ENCODE measurements at regions not wholly inside any gene's neighbourhood (a gene's known extent, or its start where the extent isn't known, plus 50 kb on each side); places are given as distances from the start of the nearest gene placed in this dataset.

GRCh38 chr4:164428561-164428960 is 325.4 kb upstream of the SMIM31 start:
- no TSS peak for BruUV-seq (replicated peaks)
- CTCF ChIA-PET (ENCODE audit: unreplicated experiment), result no interaction called here
- intact Hi-C loops (cut with micrococcal nuclease; ENCODE audit: unreplicated experiment), result no loop called here

GRCh38 chr4:164438321-164438720 is 315.6 kb upstream of the SMIM31 start:
- H3K4me3 ChIP-seq (ENCODE audit: low read depth, low read length, poor library complexity, severe bottlenecking), result no peak overlapping the region
- CTCF ChIA-PET (ENCODE audit: unreplicated experiment), result no interaction called here
- no peak for DNase-seq (ENCODE audit: low spot score)
- H3K9me3 ChIP-seq (ENCODE audit: low read length), result no peaks in the 10 kb centered on the region
- H3K9me2 ChIP-seq (ENCODE audit: insufficient read depth, low read length), result no peaks in the 10 kb centered on the region
- TF ChIP-seq EZH2phosphoT487 (IDR thresholded peaks at IDR 0.05; ENCODE audit: borderline replicate concordance, low read depth, low read length) (no peak), CTCF (conservative IDR thresholded peaks at IDR 0.05; ENCODE audit: low read length) (no peak)
- H3K36me3 ChIP-seq (ENCODE audit: insufficient read depth, low read length), result no peaks in the 10 kb centered on the region
- no peaks in the 10 kb centered on the region for H3K79me2 ChIP-seq (ENCODE audit: insufficient read depth, low read depth, low read length)
- intact Hi-C loops (cut with micrococcal nuclease; ENCODE audit: unreplicated experiment), result no loop called here
- no peak overlapping the region for H3K4me2 ChIP-seq (ENCODE audit: low read length)
- H4K20me1 ChIP-seq (ENCODE audit: insufficient read depth, low read length), result no peaks in the 10 kb centered on the region
- POLR2A ChIA-PET, result no interaction called here
- BruUV-seq (replicated peaks), result no TSS peak
- no peak overlapping the region for H2AFZ ChIP-seq (ENCODE audit: low read length)
- no peaks in the 10 kb centered on the region for H3K4me1 ChIP-seq (ENCODE audit: insufficient read depth, low read length, poor library complexity, severe bottlenecking)
- H3K27ac ChIP-seq (ENCODE audit: low read depth, low read length, poor library complexity, severe bottlenecking), result no peak overlapping the region

More at GRCh38 chr4:164428561-164428960, 325.4 kb upstream of the SMIM31 start:
- H3K9me2 ChIP-seq (ENCODE audit: insufficient read depth, low read length), result no peaks in the 10 kb centered on the region
- H3K4me1 ChIP-seq (ENCODE audit: insufficient read depth, low read length, poor library complexity, severe bottlenecking), result no peaks in the 10 kb centered on the region
- TF ChIP-seq EZH2phosphoT487 (IDR thresholded peaks at IDR 0.05; ENCODE audit: borderline replicate concordance, low read depth, low read length) (no peak), CTCF (conservative IDR thresholded peaks at IDR 0.05; ENCODE audit: low read length) (no peak)
- H4K20me1 ChIP-seq (ENCODE audit: insufficient read depth, low read length), result no peaks in the 10 kb centered on the region
- H3K27ac ChIP-seq (ENCODE audit: low read depth, low read length, poor library complexity, severe bottlenecking), result no peak overlapping the region
- no peak overlapping the region for H3K4me3 ChIP-seq (ENCODE audit: low read depth, low read length, poor library complexity, severe bottlenecking)
- no peak overlapping the region for H3K4me2 ChIP-seq (ENCODE audit: low read length)
- POLR2A ChIA-PET, result no interaction called here
- no peaks in the 10 kb centered on the region for H3K36me3 ChIP-seq (ENCODE audit: insufficient read depth, low read length)
- DNase-seq (ENCODE audit: low spot score), result no peak
- no peaks in the 10 kb centered on the region for H3K9me3 ChIP-seq (ENCODE audit: low read length)
- H2AFZ ChIP-seq (ENCODE audit: low read length), result no peak overlapping the region
- H3K79me2 ChIP-seq (ENCODE audit: insufficient read depth, low read depth, low read length), result no peaks in the 10 kb centered on the region

- no peak overlapping the region for H2AFZ ChIP-seq (ENCODE audit: low read length)
- no peak for DNase-seq (ENCODE audit: low spot score)
- no peak overlapping the region for H3K27ac ChIP-seq (ENCODE audit: low read depth, low read length, poor library complexity, severe bottlenecking)
- H3K4me2 ChIP-seq (ENCODE audit: low read length), result no peak overlapping the region
- no TSS peak for BruUV-seq (replicated peaks)
- H3K9me3 ChIP-seq (ENCODE audit: low read length), result no peaks in the 10 kb centered on the region
- no peaks in the 10 kb centered on the region for H3K79me2 ChIP-seq (ENCODE audit: insufficient read depth, low read depth, low read length)
- ChIA-PET POLR2A (no interaction called here), CTCF (ENCODE audit: unreplicated experiment) (no interaction called here)
- no peaks in the 10 kb centered on the region for H4K20me1 ChIP-seq (ENCODE audit: insufficient read depth, low read length)
- H3K4me1 ChIP-seq (ENCODE audit: insufficient read depth, low read length, poor library complexity, severe bottlenecking), result no peaks in the 10 kb centered on the region
- no peaks in the 10 kb centered on the region for H3K36me3 ChIP-seq (ENCODE audit: insufficient read depth, low read length)
- no peak overlapping the region for H3K4me3 ChIP-seq (ENCODE audit: low read depth, low read length, poor library complexity, severe bottlenecking)
- no peaks in the 10 kb centered on the region for H3K9me2 ChIP-seq (ENCODE audit: insufficient read depth, low read length)
- TF ChIP-seq EZH2phosphoT487 (IDR thresholded peaks at IDR 0.05; ENCODE audit: borderline replicate concordance, low read depth, low read length) (no peak), CTCF (conservative IDR thresholded peaks at IDR 0.05; ENCODE audit: low read length) (no peak)
- intact Hi-C loops (cut with micrococcal nuclease; ENCODE audit: unreplicated experiment), result no loop called here
These were observed 314.9 kb upstream of the SMIM31 start for GRCh38 chr4:164439037-164439436.

All from OCI-LY7 (cell line).